ENCODE measurements at regions not wholly inside any gene's neighbourhood (a gene's known extent, or its start where the extent isn't known, plus 50 kb on each side); places are given as distances from the start of the nearest gene placed in this dataset.

- intact Hi-C loops (cut with DNase I), result no loop called here
- Histone ChIP-seq H3K4me1 (no peaks in the 10 kb centered on the region), H3K27ac (no peak overlapping the region), H3K36me3 (no peaks in the 10 kb centered on the region), H3K27me3 (no peaks in the 10 kb centered on the region), H3K9me3 (no peaks in the 10 kb centered on the region), H3K4me3 (no peak overlapping the region)
- no peak for DNase-seq
- no peak for FAIRE-seq
- WGBS, 2 donors, result 68 to 74% methylated on average over 5 of the region's 5 CpGs
- no peak for ATAC-seq
- TF ChIP-seq CTCF (IDR thresholded peaks at IDR 0.05), result no peak
Measured at GRCh38 chr9:78582821-78583220, 285.9 kb downstream of the PSAT1 start.

- Histone ChIP-seq H3K9me3 (no peaks in the 10 kb centered on the region), H3K4me1 (no peaks in the 10 kb centered on the region), H3K27ac (no peak overlapping the region), H3K4me3 (no peak overlapping the region), H3K36me3 (no peaks in the 10 kb centered on the region), H3K27me3 (no peaks in the 10 kb centered on the region)
- intact Hi-C loops (cut with DNase I), result no loop called here
- no peak for TF ChIP-seq CTCF (IDR thresholded peaks at IDR 0.05)
- no peak for DNase-seq
- FAIRE-seq, result no peak
- WGBS, 2 donors, result 79 to 86% methylated on average over 1 of the region's 1 CpG
- ATAC-seq, result no peak
Measured at GRCh38 chr9:78584589-78584988, 287.7 kb downstream of the PSAT1 start.

GRCh38 chr9:78585909-78586308 lies 289.0 kb downstream of the PSAT1 start:
- DNase-seq, result no peak
- H3K27me3 ChIP-seq, result no peaks in the 10 kb centered on the region
- TF ChIP-seq CTCF (IDR thresholded peaks at IDR 0.05), result no peak
- intact Hi-C loops (cut with DNase I), result no loop called here
- H3K36me3 ChIP-seq, result no peaks in the 10 kb centered on the region
- WGBS, 2 donors, result 61 to 79% methylated on average over 1 of the region's 1 CpG
- ATAC-seq, result no peak
- no peak for FAIRE-seq
- no peaks in the 10 kb centered on the region for H3K9me3 ChIP-seq
- H3K4me3 ChIP-seq, result no peak overlapping the region
- no peaks in the 10 kb centered on the region for H3K4me1 ChIP-seq
- no peak overlapping the region for H3K27ac ChIP-seq

- WGBS, 2 donors, result 63 to 76% methylated on average over 1 of the region's 1 CpG
- H3K4me1 ChIP-seq, result no peaks in the 10 kb centered on the region
- no peaks in the 10 kb centered on the region for H3K27me3 ChIP-seq
- no peaks in the 10 kb centered on the region for H3K36me3 ChIP-seq
- intact Hi-C loops (cut with DNase I), result no loop called here
- no peak overlapping the region for H3K27ac ChIP-seq
- no peak for DNase-seq
- H3K9me3 ChIP-seq, result no peaks in the 10 kb centered on the region
- FAIRE-seq, result no peak
- ATAC-seq, result no peak
- no peak overlapping the region for H3K4me3 ChIP-seq
- TF ChIP-seq CTCF (IDR thresholded peaks at IDR 0.05), result no peak
Measured at GRCh38 chr9:78590068-78590467, 293.1 kb downstream of the PSAT1 start.

- H3K4me1 ChIP-seq, result no peaks in the 10 kb centered on the region
- DNase-seq (no peak), FAIRE-seq (no peak), ATAC-seq (no peak)
- H3K4me3 ChIP-seq, result no peak overlapping the region
- H3K27ac ChIP-seq, result no peak overlapping the region
- no peaks in the 10 kb centered on the region for H3K27me3 ChIP-seq
- H3K9me3 ChIP-seq, result no peaks in the 10 kb centered on the region
- no peaks in the 10 kb centered on the region for H3K36me3 ChIP-seq
- TF ChIP-seq CTCF (IDR thresholded peaks at IDR 0.05), result no peak
- intact Hi-C loops (cut with DNase I), result no loop called here
Measured at GRCh38 chr9:78592811-78593210, 295.9 kb downstream of the PSAT1 start.

Data from pancreas (tissue), 10 donors.